K562 (cell line): ENCODE measurements at regions not wholly inside any gene's neighbourhood (a gene's known extent, or its start where the extent isn't known, plus 50 kb on each side); places are given as distances from the start of the nearest gene placed in this dataset.

Source experiments
- ATAC-seq: fragments of 200-7000 bp; cut with Tn5 transposase; 3 replicates; pipeline ENCODE4 v1.9.1; 2020; ENCODE audit warnings: moderate library complexity
- BruUV-seq: library from RNA; stranded (reverse); fragments of 400-500 nt; replicated peaks from 2 replicates; lab custom pipeline; 2021; lab: Mats Ljungman, UMichigan
- CTCF ChIA-PET: fragments of 300-600 bp; formaldehyde crosslinking; extraction: SDS; loops from one replicate; lab custom pipeline; 2021; ENCODE audit warnings: low intra/inter-chr PET ratio; lab: Yijun Ruan, JAX
- POLR2A ChIA-PET: fragments of 300-600, 350-650 bp; sonication (Branson Sonifier 250); formaldehyde crosslinking; extraction: SDS; loops from one replicate; lab custom pipeline; 2021; ENCODE audit warnings: antibody characterized with exemption, inconsistent platforms; lab: Yijun Ruan, JAX
- DNase-seq, 4 experiments: peaks; one replicate each; pipeline versions ENCODE4 v3.0.0 to v3.0.0-alpha.2; 2011 to 2018; ENCODE audit warnings: low spot score in 3 of 4, mixed read lengths in 3 of 4; ENCODE audit errors: extremely low read depth in 1 of 4
- FAIRE-seq: peaks from 2 replicates; lab custom pipeline; 2011; peaks lifted over from hg19 to GRCh38; lab: Jason Lieb, UNC
- H2AFZ ChIP-seq: 2 replicates; pipeline ENCODE4 v1.6.0; 2011; ENCODE audit warnings: low read depth, low read length, control low read depth, inconsistent platforms
- H3K27ac ChIP-seq: fragments of 200-600 bp; 3 replicates; pipeline ENCODE4 v1.8.0; 2011; ENCODE audit warnings: low read depth, mild to moderate bottlenecking, control low read depth, inconsistent platforms, low read length, moderate library complexity, mixed read lengths; ENCODE audit errors: extremely low read depth
- H3K27me3 ChIP-seq, 2 experiments: fragments of 300-600 bp in 1 of 2; 2 replicates in 1 of 2; 3 replicates in 1 of 2; pipeline versions ENCODE4 v1.6.0 to v1.8.0; 2011; ENCODE audit warnings: inconsistent platforms in 2 of 2, low read length in 2 of 2, mild to moderate bottlenecking in 1 of 2, mixed read lengths in 1 of 2, moderate library complexity in 1 of 2; ENCODE audit not compliant: control insufficient read depth in 2 of 2, insufficient read depth in 2 of 2
- H3K36me3 ChIP-seq: fragments of 300-600 bp; 3 replicates; pipeline ENCODE4 v1.8.0; 2011; ENCODE audit warnings: mild to moderate bottlenecking, low read length, inconsistent platforms; ENCODE audit not compliant: control insufficient read depth, insufficient read depth
- H3K4me1 ChIP-seq, 2 experiments: fragments of 200-600 bp in 1 of 2; replicated peaks in 1 of 2; 2 replicates in 1 of 2; 3 replicates in 1 of 2; pipeline versions ENCODE4 v1.5.1 to v1.8.0; 2011; ENCODE audit warnings: inconsistent platforms in 2 of 2, low read length in 2 of 2, mild to moderate bottlenecking in 1 of 2, mixed read lengths in 1 of 2, moderate library complexity in 1 of 2; ENCODE audit not compliant: control insufficient read depth in 2 of 2, insufficient read depth in 2 of 2
- H3K4me2 ChIP-seq: 2 replicates; pipeline ENCODE4 v1.6.1; 2011; ENCODE audit warnings: low read length, control low read depth, inconsistent platforms, mixed read lengths; ENCODE audit not compliant: insufficient read depth
- H3K4me3 ChIP-seq: fragments of 200-600 bp; sonication (generic), shearing (Covaris generic); 2 replicates; pipeline ENCODE4 v1.5.1; 2016; ENCODE audit warnings: control low read depth, inconsistent platforms
- H3K79me2 ChIP-seq: fragments of 200-600 bp; 3 replicates; pipeline ENCODE4 v1.8.0; 2011; ENCODE audit warnings: low read length, inconsistent platforms; ENCODE audit not compliant: control insufficient read depth, insufficient read depth
- H3K9ac ChIP-seq, 2 experiments: 2 replicates each; pipeline versions ENCODE4 v1.6.0 to v1.6.1; 2011; ENCODE audit warnings: low read depth in 2 of 2, low read length in 2 of 2, control low read depth in 1 of 2, inconsistent platforms in 1 of 2, mild to moderate bottlenecking in 1 of 2, mixed read lengths in 1 of 2; ENCODE audit not compliant: insufficient read depth in 1 of 2
- H3K9me1 ChIP-seq: one replicate; pipeline ENCODE4 v1.6.0; 2011; ENCODE audit warnings: inconsistent platforms, mild to moderate bottlenecking, low read length, moderate library complexity; ENCODE audit not compliant: control insufficient read depth, insufficient read depth
- H3K9me3 ChIP-seq: replicated peaks from 2 replicates; pipeline ENCODE4 v1.5.1; 2011; ENCODE audit warnings: low read depth, low read length, inconsistent platforms; ENCODE audit not compliant: control insufficient read depth, insufficient read depth
- H4K20me1 ChIP-seq: replicated peaks from 2 replicates; pipeline ENCODE4 v1.6.1; 2011; ENCODE audit warnings: low read length, inconsistent platforms, mixed read lengths; ENCODE audit not compliant: control insufficient read depth, insufficient read depth
- ASH1L ChIP-seq: fragments of 450-650 bp; IDR thresholded peaks from 2 replicates; pipeline ENCODE4 v1.6.1; 2018; ENCODE audit warnings: borderline replicate concordance, mild to moderate bottlenecking, low read depth; ENCODE audit not compliant: partially characterized antibody
- BRD4 ChIP-seq: fragments of 200-600 bp; sonication (generic); IDR thresholded peaks from 2 replicates; pipeline ENCODE4 v1.6.1; 2017; ENCODE audit warnings: inconsistent platforms
- HLTF ChIP-seq: fragments of 450-650 bp; IDR thresholded peaks from 2 replicates; pipeline ENCODE4 v1.6.1; 2016
- MTA3 ChIP-seq: fragments of 450-650 bp; formaldehyde crosslinking; IDR thresholded peaks from 2 replicates; pipeline ENCODE4 v1.6.1; 2017; ENCODE audit warnings: mild to moderate bottlenecking, borderline replicate concordance
- NUFIP1 ChIP-seq: fragments of 450-650 bp; IDR thresholded peaks from 2 replicates; pipeline ENCODE4 v1.6.1; 2018; ENCODE audit not compliant: partially characterized antibody
- PTBP1 ChIP-seq: fragments of 200-400 bp; formaldehyde crosslinking; IDR thresholded peaks from 2 replicates; pipeline ENCODE4 v1.6.1; 2017; ENCODE audit warnings: low read depth, low read length
- SMC3 ChIP-seq: conservative IDR thresholded peaks from 2 replicates; pipeline ENCODE4 v1.6.1; 2011; ENCODE audit warnings: low read depth, low read length, improper control_type of control experiment; ENCODE audit not compliant: insufficient read depth
- TEAD2 ChIP-seq: fragments of 450-650 bp; IDR thresholded peaks from 2 replicates; pipeline ENCODE4 v1.6.1; 2016; ENCODE audit warnings: missing genetic modification characterization, control low read depth, missing compliant biosample characterization
- WGBS: fragments of 100-300 bp; shearing (Covaris generic); methylation state at CpG from one replicate; pipeline ENCODE4 v1.1.6; 2016; ENCODE audit warnings: low coverage, mixed read lengths; ENCODE audit not compliant: insufficient coverage; ENCODE audit errors: missing lambda C conversion rate; 5-methylcytosine and 5-hydroxymethylcytosine counted together
- in situ Hi-C: fragments of 300-500 bp; cut with MboI; formaldehyde crosslinking; loops from 4 replicates; pipeline ENCODE4 v1.15.0; 2018; ENCODE audit warnings: inconsistent platforms, mixed read lengths
- intact Hi-C: fragments of 100-400 bp; cut with micrococcal nuclease; formaldehyde crosslinking; loops from 2 replicates; pipeline ENCODE4 v1.14.2; 2022
- TF ChIP-seq, protein P1 (sequence below): IDR thresholded peaks from 2 replicates; pipeline ENCODE4 v1.6.1; 2011; ENCODE audit not compliant: insufficient read length; ENCODE audit errors: extremely low read depth
- TF ChIP-seq, protein P2 (sequence below): IDR thresholded peaks from 3 replicates; pipeline ENCODE4 v1.6.1; 2011; ENCODE audit warnings: borderline replicate concordance, mild to moderate bottlenecking, moderate library complexity; ENCODE audit not compliant: insufficient read length; ENCODE audit errors: extremely low read depth

DNA sequence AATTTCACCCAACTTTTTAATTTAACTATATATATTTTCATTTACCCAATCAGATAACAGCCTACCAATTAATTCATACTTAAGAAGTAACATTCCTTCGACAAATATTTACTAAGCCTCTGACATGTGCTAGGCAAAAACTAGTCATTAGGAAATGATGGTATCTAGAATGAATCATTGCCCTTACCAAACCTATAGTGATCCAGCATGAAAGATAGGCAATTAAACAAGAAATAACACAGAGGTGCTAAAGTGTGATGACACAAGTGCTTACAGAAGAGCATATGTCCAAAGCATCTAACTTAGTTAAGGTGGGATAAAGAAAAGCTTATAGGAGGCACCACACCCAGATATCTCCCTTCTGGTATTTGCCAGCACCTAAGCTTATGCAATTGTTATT lies 166.5 kb upstream of the RASSF8 start:
- H3K9ac ChIP-seq: no peak overlapping the region
- ATAC-seq: no peak
- POLR2A ChIA-PET: no interaction called here
- no peak overlapping the region for H3K27ac ChIP-seq
- TF ChIP-seq TEAD2 (tag) (no peak), HLTF (no peak), ASH1L (no peak), BRD4 (no peak), PTBP1 (no peak), SMC3 (no peak), NUFIP1 (no peak), MTA3 (no peak)
- TF ChIP-seq, protein P1, sequence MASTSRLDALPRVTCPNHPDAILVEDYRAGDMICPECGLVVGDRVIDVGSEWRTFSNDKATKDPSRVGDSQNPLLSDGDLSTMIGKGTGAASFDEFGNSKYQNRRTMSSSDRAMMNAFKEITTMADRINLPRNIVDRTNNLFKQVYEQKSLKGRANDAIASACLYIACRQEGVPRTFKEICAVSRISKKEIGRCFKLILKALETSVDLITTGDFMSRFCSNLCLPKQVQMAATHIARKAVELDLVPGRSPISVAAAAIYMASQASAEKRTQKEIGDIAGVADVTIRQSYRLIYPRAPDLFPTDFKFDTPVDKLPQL: no peak
- TF ChIP-seq, protein P2, sequence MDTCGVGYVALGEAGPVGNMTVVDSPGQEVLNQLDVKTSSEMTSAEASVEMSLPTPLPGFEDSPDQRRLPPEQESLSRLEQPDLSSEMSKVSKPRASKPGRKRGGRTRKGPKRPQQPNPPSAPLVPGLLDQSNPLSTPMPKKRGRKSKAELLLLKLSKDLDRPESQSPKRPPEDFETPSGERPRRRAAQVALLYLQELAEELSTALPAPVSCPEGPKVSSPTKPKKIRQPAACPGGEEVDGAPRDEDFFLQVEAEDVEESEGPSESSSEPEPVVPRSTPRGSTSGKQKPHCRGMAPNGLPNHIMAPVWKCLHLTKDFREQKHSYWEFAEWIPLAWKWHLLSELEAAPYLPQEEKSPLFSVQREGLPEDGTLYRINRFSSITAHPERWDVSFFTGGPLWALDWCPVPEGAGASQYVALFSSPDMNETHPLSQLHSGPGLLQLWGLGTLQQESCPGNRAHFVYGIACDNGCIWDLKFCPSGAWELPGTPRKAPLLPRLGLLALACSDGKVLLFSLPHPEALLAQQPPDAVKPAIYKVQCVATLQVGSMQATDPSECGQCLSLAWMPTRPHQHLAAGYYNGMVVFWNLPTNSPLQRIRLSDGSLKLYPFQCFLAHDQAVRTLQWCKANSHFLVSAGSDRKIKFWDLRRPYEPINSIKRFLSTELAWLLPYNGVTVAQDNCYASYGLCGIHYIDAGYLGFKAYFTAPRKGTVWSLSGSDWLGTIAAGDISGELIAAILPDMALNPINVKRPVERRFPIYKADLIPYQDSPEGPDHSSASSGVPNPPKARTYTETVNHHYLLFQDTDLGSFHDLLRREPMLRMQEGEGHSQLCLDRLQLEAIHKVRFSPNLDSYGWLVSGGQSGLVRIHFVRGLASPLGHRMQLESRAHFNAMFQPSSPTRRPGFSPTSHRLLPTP: no peak
- TF ChIP-seq, all 486 proteins: peak for 0
- Histone ChIP-seq H3K27me3 (0 out of 5 replicates have a peak, but pooled peaks cover 0 to 5% of the 10 kb centered on the region in 2 experiments), H4K20me1 (no peaks in the 10 kb centered on the region), H3K9me3 (no peaks in the 10 kb centered on the region), H3K36me3 (no peaks in the 10 kb centered on the region), H3K4me3 (no peak overlapping the region), H3K9me1 (no peaks in the 10 kb centered on the region), H3K79me2 (no peaks in the 10 kb centered on the region), H2AFZ (no peak overlapping the region), H3K4me1 (no peaks in the 10 kb centered on the region), H3K4me2 (no peak overlapping the region)
- BruUV-seq: no TSS peak
- no peak for FAIRE-seq
- CTCF ChIA-PET: no interaction called here
- intact Hi-C loops (no loop called here), in situ Hi-C loops (no loop called here)
- 0% methylated on average over 1 of the region's 1 CpG for WGBS
- DNase-seq: no peak
